ENCODE measurements at regions not wholly inside any gene's neighbourhood (a gene's known extent, or its start where the extent isn't known, plus 50 kb on each side); places are given as distances from the start of the nearest gene placed in this dataset.

DNA sequence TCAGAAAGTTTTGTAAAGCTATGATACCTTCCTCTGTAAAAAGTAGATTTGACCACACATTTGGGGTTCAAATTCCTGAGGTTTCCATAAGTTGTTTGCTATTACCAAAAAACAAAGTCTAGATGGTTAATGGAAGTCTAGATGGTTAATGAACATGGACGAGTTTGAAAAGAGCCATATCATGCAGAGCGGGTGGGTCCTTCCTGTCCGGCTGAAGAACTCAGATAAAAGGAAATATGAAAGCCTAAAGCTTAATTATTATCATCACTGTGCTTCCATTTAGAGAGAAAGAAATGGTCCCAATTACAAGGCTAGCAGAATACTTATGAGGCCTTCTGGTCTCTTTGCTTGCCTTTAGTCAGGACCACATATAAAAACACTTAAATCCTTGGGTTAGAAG, 132.1 kb upstream of the SATB1 start:
- Histone ChIP-seq H3K23ac (ENCODE audit: insufficient read length, low read depth, low read length) (no peak overlapping the region), H4K8ac (replicated peaks; ENCODE audit: insufficient read length, low read depth, low read length) (no peak overlapping the region), H3K27me3 (ENCODE audit: insufficient read depth, low read length) (no peaks in the 10 kb centered on the region), H4K91ac (ENCODE audit: insufficient read length, low read depth, low read length) (no peak overlapping the region), H2BK5ac (ENCODE audit: insufficient read length, low read length) (no peak overlapping the region), H3K4me2 (ENCODE audit: insufficient read depth, insufficient read length, low read length) (no peak overlapping the region), H3K79me2 (ENCODE audit: insufficient read depth, low read length) (no peaks in the 10 kb centered on the region), H2AFZ (ENCODE audit: low read length) (no peak overlapping the region), H4K20me1 (ENCODE audit: control insufficient read depth, insufficient read depth, insufficient read length) (no peaks in the 10 kb centered on the region), H2BK20ac (ENCODE audit: low read depth, low read length, poor library complexity, severe bottlenecking) (no peak overlapping the region), H3K79me1 (ENCODE audit: insufficient read depth, low read depth, low read length, poor library complexity, severe bottlenecking) (no peaks in the 10 kb centered on the region), H2BK15ac (ENCODE audit: low read depth, low read length) (no peak overlapping the region), H3T11ph (ENCODE audit: low read length) (no peak overlapping the region), H3K23me2 (ENCODE audit: insufficient read length, low read depth, low read length, poor library complexity, severe bottlenecking) (no peaks in the 10 kb centered on the region), H4K5ac (ENCODE audit: insufficient read length, low read depth, low read length) (no peak overlapping the region), H3K14ac (ENCODE audit: insufficient read depth, low read length) (no peak overlapping the region), H2BK120ac (ENCODE audit: low read depth, low read length, poor library complexity, severe bottlenecking) (no peak overlapping the region), H3K56ac (ENCODE audit: insufficient read length, low read depth, low read length) (no peak overlapping the region), H2BK12ac (ENCODE audit: insufficient read length, low read depth, low read length) (no peak overlapping the region), H2AK5ac (ENCODE audit: insufficient read length, low read length) (no peak overlapping the region), H3K18ac (ENCODE audit: insufficient read length, low read depth, low read length) (no peak overlapping the region), H3K4ac (ENCODE audit: low read depth, low read length) (no peak overlapping the region), H3K9ac (ENCODE audit: extremely low read depth, insufficient read length, low read length) (no peak overlapping the region), H3K9me3 (ENCODE audit: control insufficient read depth, low read depth, low read length) (no peaks in the 10 kb centered on the region), H3K4me1 (ENCODE audit: insufficient read depth, low read length) (no peaks in the 10 kb centered on the region), H3K27ac (ENCODE audit: insufficient read length, low read depth, low read length) (no peak overlapping the region)
- DNase-seq, result no peak
- no peaks in the 10 kb centered on the region for H3K36me3 Mint-ChIP-seq (ENCODE audit: insufficient read depth in 1 of 3, low read depth in 3 of 3)
- no peaks in the 10 kb centered on the region for H3K27me3 Mint-ChIP-seq (ENCODE audit: low read depth)
- no CpG with 5 or more reads among the region's 3 CpGs for WGBS (ENCODE audit: extremely low coverage, insufficient read length, low lambda C conversion rate)
- peaks cover 17% of the 10 kb centered on the region in 2 experiments for H3K4me1 Mint-ChIP-seq
- TF ChIP-seq, protein P1, sequence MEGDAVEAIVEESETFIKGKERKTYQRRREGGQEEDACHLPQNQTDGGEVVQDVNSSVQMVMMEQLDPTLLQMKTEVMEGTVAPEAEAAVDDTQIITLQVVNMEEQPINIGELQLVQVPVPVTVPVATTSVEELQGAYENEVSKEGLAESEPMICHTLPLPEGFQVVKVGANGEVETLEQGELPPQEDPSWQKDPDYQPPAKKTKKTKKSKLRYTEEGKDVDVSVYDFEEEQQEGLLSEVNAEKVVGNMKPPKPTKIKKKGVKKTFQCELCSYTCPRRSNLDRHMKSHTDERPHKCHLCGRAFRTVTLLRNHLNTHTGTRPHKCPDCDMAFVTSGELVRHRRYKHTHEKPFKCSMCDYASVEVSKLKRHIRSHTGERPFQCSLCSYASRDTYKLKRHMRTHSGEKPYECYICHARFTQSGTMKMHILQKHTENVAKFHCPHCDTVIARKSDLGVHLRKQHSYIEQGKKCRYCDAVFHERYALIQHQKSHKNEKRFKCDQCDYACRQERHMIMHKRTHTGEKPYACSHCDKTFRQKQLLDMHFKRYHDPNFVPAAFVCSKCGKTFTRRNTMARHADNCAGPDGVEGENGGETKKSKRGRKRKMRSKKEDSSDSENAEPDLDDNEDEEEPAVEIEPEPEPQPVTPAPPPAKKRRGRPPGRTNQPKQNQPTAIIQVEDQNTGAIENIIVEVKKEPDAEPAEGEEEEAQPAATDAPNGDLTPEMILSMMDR (conservative IDR thresholded peaks at IDR 0.05), result no peak
- H3K9me3 Mint-ChIP-seq, result no peaks in the 10 kb centered on the region
- H3K27ac Mint-ChIP-seq, result no peak overlapping the region
- no peak overlapping the region for H3K4me3 Mint-ChIP-seq
